ENCODE measurements at regions not wholly inside any gene's neighbourhood (a gene's known extent, or its start where the extent isn't known, plus 50 kb on each side); places are given as distances from the start of the nearest gene placed in this dataset.

- Mint-ChIP-seq H3K36me3 (ENCODE audit: unreplicated experiment) (no peaks in the 10 kb centered on the region), H3K9me3 (ENCODE audit: unreplicated experiment) (peaks cover 3% of the 10 kb centered on the region), H3K27ac (ENCODE audit: unreplicated experiment) (no peak overlapping the region), H3K4me1 (ENCODE audit: low read depth, unreplicated experiment) (peaks cover 12% of the 10 kb centered on the region), H3K4me3 (ENCODE audit: unreplicated experiment) (no peak overlapping the region), H3K27me3 (ENCODE audit: unreplicated experiment) (no peaks in the 10 kb centered on the region)
- no peak for DNase-seq
- no peak for TF ChIP-seq CTCF (IDR thresholded peaks at IDR 0.05; ENCODE audit: partially characterized antibody, unreplicated experiment)
Measured at GRCh38 chr4:43224559-43224958, 332.0 kb downstream of the GRXCR1 start.

GRCh38 chr4:43233321-43233720 lies 340.8 kb downstream of the GRXCR1 start:
- H3K9me3 Mint-ChIP-seq (ENCODE audit: unreplicated experiment) = no peaks in the 10 kb centered on the region
- H3K4me1 Mint-ChIP-seq (ENCODE audit: low read depth, unreplicated experiment) = peaks cover 9% of the 10 kb centered on the region
- H3K4me3 Mint-ChIP-seq (ENCODE audit: unreplicated experiment) = no peak overlapping the region
- H3K36me3 Mint-ChIP-seq (ENCODE audit: unreplicated experiment) = no peaks in the 10 kb centered on the region
- no peak for TF ChIP-seq CTCF (IDR thresholded peaks at IDR 0.05; ENCODE audit: partially characterized antibody, unreplicated experiment)
- no peak overlapping the region for H3K27ac Mint-ChIP-seq (ENCODE audit: unreplicated experiment)
- no peaks in the 10 kb centered on the region for H3K27me3 Mint-ChIP-seq (ENCODE audit: unreplicated experiment)
- DNase-seq = no peak

DNA sequence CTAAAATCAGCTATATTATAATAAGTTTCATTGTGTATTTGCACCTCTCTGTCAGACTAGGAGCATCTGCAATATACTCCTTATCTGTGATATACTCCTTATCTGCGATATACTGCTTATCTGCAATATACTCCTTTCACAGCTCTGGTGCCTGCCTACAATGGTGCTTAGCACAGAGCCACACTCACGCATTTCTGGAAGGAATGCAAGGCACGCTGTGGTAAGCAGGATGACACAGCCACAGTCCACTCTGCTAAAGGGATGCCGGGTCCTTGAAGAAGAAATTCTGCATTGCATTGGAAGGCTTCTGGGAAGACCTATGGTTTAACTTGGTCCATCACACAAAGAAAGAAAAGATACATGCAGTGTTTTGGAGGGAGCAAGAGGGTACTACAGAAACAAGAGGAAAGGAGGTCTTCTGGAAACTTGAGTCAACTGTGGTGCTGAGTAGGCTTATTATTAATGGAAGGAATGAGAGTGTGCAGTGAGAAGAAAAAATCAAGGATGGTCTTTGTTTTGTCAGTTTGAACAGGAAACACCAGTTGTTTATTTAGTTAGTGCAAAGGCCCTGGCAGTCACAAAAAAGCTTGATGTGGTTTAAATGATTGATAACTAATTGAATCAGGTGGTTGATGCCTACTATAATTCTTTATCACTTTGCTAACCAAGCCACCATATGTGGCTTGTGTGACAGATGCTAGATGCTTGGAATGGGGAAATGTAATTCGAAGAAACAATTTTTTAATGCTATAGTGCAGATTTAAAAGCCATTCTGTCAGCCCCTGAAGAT lies 342.3 kb downstream of the GRXCR1 start:
- TF ChIP-seq CTCF (IDR thresholded peaks at IDR 0.05; ENCODE audit: partially characterized antibody, unreplicated experiment) = no peak
- DNase-seq = no peak
- no peak overlapping the region for H3K4me3 Mint-ChIP-seq (ENCODE audit: unreplicated experiment)
- H3K27me3 Mint-ChIP-seq (ENCODE audit: unreplicated experiment) = no peaks in the 10 kb centered on the region
- H3K27ac Mint-ChIP-seq (ENCODE audit: unreplicated experiment) = no peak overlapping the region
- no peaks in the 10 kb centered on the region for H3K9me3 Mint-ChIP-seq (ENCODE audit: unreplicated experiment)
- H3K4me1 Mint-ChIP-seq (ENCODE audit: low read depth, unreplicated experiment) = peaks cover 9% of the 10 kb centered on the region
- no peaks in the 10 kb centered on the region for H3K36me3 Mint-ChIP-seq (ENCODE audit: unreplicated experiment)

GRCh38 chr4:43238008-43238407 lies 345.5 kb downstream of the GRXCR1 start:
- DNase-seq = no peak
- TF ChIP-seq CTCF (IDR thresholded peaks at IDR 0.05; ENCODE audit: partially characterized antibody, unreplicated experiment) = no peak
- peaks cover 4% of the 10 kb centered on the region for H3K4me1 Mint-ChIP-seq (ENCODE audit: low read depth, unreplicated experiment)
- no peak overlapping the region for H3K4me3 Mint-ChIP-seq (ENCODE audit: unreplicated experiment)
- no peak overlapping the region for H3K27ac Mint-ChIP-seq (ENCODE audit: unreplicated experiment)
- H3K9me3 Mint-ChIP-seq (ENCODE audit: unreplicated experiment) = no peaks in the 10 kb centered on the region
- no peaks in the 10 kb centered on the region for H3K36me3 Mint-ChIP-seq (ENCODE audit: unreplicated experiment)
- no peaks in the 10 kb centered on the region for H3K27me3 Mint-ChIP-seq (ENCODE audit: unreplicated experiment)

DNA sequence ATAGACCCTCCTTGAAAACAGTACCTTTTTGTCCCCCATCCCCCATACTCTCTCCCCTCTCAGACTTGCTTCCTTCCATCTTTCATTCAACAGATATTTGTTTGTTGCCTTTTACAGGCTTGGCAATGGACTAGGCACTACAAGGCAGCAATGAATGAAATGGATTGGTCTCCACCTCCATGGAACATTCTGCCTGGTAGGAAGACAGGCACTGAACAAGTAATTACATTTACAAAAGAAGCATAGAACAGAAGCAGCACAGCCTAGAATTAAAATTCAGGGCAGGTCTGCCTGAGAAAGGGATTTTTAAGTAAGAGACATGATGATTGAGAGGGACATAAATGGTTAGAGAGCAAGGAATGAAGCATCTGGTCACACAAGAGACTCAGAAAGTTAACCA lies 346.1 kb downstream of the GRXCR1 start:
- H3K36me3 Mint-ChIP-seq (ENCODE audit: unreplicated experiment) = no peaks in the 10 kb centered on the region
- H3K9me3 Mint-ChIP-seq (ENCODE audit: unreplicated experiment) = no peaks in the 10 kb centered on the region
- DNase-seq = no peak
- H3K27ac Mint-ChIP-seq (ENCODE audit: unreplicated experiment) = no peak overlapping the region
- no peak overlapping the region for H3K4me3 Mint-ChIP-seq (ENCODE audit: unreplicated experiment)
- no peaks in the 10 kb centered on the region for H3K27me3 Mint-ChIP-seq (ENCODE audit: unreplicated experiment)
- no peak for TF ChIP-seq CTCF (IDR thresholded peaks at IDR 0.05; ENCODE audit: partially characterized antibody, unreplicated experiment)
- H3K4me1 Mint-ChIP-seq (ENCODE audit: low read depth, unreplicated experiment) = peaks cover 4% of the 10 kb centered on the region
